ENCODE measurements at regions not wholly inside any gene's neighbourhood (a gene's known extent, or its start where the extent isn't known, plus 50 kb on each side); places are given as distances from the start of the nearest gene placed in this dataset.
A peak's percentile ranks its signal among the peaks of the same experiment; 100 is the strongest.

- no peak for TF ChIP-seq CTCF (IDR thresholded peaks at IDR 0.05; ENCODE audit: low read depth, low read length)
- H3K36me3 ChIP-seq, result no peaks in the 10 kb centered on the region
- H3K4me3 ChIP-seq (ENCODE audit: low read depth, low read length), result no peak overlapping the region
- peaks cover 3% of the 10 kb centered on the region; the same call in 1 of the 2 replicates for H3K4me1 ChIP-seq
- H3K9me3 ChIP-seq, result no peaks in the 10 kb centered on the region
- no peaks in the 10 kb centered on the region for H3K27me3 ChIP-seq
- no peak for DNase-seq
Observed at GRCh38 chr1:101307985-101308689, 71.3 kb downstream of the S1PR1 start.

DNA sequence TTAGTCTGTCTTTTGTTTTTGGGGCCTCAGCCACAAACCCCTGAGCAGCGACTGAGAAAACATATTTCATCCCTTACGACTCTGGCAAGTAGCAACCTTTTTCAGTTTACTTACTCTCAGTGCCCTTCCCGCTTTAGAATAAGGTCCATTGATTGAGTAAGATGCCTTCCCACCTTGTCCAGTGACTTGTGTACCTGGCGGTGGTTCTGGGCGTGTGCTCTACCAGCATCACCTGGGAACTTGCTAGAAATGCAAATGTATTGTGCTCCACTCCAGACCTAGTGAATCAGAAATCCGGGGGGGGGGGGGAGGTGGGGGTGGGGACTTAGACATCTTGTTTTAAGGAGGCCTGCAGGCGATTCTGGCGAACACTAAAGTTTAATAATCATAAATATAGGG is 72.1 kb downstream of the S1PR1 start:
- Histone ChIP-seq H3K36me3 (no peaks in the 10 kb centered on the region), H3K9me3 (no peaks in the 10 kb centered on the region), H3K27me3 (no peaks in the 10 kb centered on the region), H3K4me1 (peaks cover 2% of the 10 kb centered on the region; the same call in 1 of the 2 replicates), H3K4me3 (ENCODE audit: low read depth, low read length) (no peak overlapping the region)
- DNase-seq, result no peak
- no peak for TF ChIP-seq CTCF (IDR thresholded peaks at IDR 0.05; ENCODE audit: low read depth, low read length)

DNA sequence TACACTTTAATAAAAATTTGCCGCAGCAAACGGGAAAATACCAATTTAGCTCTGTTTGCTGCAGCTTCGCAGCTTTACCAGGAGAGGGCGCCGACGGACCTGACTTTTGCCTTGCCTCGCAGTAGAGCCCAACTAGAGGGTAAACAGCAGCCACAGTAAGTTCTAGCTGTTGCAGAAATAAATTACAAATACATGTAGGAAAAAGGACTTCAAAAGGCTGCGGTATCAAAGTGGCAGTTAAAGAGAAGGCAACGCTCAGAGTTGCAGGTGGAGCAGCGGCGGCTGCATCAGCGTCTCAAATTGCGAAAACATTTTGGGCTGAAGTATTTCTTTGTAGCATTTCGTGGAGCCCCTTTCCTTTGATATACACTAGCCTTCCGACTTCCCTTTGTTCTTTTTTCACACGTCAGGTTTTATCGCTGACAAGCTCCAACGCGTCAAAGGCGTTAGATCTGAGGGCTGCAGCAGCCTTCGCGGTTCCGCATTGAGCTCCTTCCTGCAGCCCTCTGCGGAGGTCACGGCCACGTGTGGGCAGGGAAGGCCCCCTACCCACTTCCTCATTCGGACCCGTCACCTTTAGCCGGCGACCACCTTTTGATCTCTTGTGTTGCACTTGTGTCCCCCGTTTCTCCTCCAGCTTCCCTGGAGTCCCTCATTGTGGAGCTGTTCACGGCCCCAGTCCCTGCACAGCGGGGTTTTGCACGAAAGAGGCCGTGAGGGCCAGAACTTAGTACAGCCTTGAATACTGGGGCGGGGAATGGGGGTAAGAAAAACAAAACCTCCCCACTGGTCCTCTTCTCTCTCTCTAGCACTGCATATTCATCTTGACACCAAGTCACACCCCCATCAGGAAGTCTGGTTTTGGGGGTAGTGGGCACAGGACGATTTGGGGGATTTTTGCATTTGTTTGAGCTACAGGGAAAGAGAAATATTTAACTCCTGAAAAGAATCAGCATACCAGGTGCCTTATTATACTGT is 72.8 kb downstream of the S1PR1 start:
- Histone ChIP-seq H3K4me1 (peaks cover 4% of the 10 kb centered on the region; the same call in 1 of the 2 replicates), H3K36me3 (no peaks in the 10 kb centered on the region), H3K4me3 (ENCODE audit: low read depth, low read length) (no peak overlapping the region), H3K27me3 (no peaks in the 10 kb centered on the region), H3K9me3 (no peaks in the 10 kb centered on the region)
- peak; percentile 93 for TF ChIP-seq CTCF (IDR thresholded peaks at IDR 0.05; ENCODE audit: low read depth, low read length)
- peak; percentile 69 for DNase-seq

GRCh38 chr1:101310506-101310905 is 73.7 kb downstream of the S1PR1 start:
- no peaks in the 10 kb centered on the region for H3K27me3 ChIP-seq
- TF ChIP-seq CTCF (IDR thresholded peaks at IDR 0.05; ENCODE audit: low read depth, low read length), result no peak
- DNase-seq, result no peak
- H3K36me3 ChIP-seq, result no peaks in the 10 kb centered on the region
- H3K4me3 ChIP-seq (ENCODE audit: low read depth, low read length), result no peak overlapping the region
- H3K9me3 ChIP-seq, result no peaks in the 10 kb centered on the region
- peaks cover 4% of the 10 kb centered on the region; the same call in 1 of the 2 replicates for H3K4me1 ChIP-seq

GRCh38 chr1:101311146-101311920 is 74.5 kb downstream of the S1PR1 start:
- no peaks in the 10 kb centered on the region for H3K36me3 ChIP-seq
- H3K9me3 ChIP-seq, result no peaks in the 10 kb centered on the region
- DNase-seq, result no peak
- H3K4me3 ChIP-seq (ENCODE audit: low read depth, low read length), result no peak overlapping the region
- H3K27me3 ChIP-seq, result no peaks in the 10 kb centered on the region
- no peak for TF ChIP-seq CTCF (IDR thresholded peaks at IDR 0.05; ENCODE audit: low read depth, low read length)
- H3K4me1 ChIP-seq, result peaks cover 4% of the 10 kb centered on the region; the same call in 1 of the 2 replicates

Data from BE2C (cell line).